ENCODE measurements at regions not wholly inside any gene's neighbourhood (a gene's known extent, or its start where the extent isn't known, plus 50 kb on each side); places are given as distances from the start of the nearest gene placed in this dataset.

DNA sequence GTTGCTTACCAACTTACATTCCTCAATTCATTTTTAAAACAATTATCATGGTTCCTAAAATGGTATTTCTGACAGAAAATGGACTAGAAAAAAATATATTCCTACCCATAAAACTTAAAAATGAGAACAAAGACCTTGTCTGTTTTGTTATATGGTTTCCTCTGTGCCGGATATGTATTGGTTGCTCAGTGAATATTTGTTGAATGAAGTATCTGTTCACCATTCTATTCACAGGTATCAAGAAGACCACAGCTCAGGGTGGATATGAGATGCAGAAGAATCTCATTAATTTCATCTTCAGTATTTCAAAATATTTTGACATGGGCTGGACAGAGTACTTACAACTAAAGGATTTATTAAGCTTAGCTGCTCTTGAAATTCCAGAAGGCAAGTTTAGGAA is 58.1 kb downstream of the TUSC7 start:
- no peaks in the 10 kb centered on the region for H3K27me3 ChIP-seq
- H3K27ac ChIP-seq, result no peak overlapping the region
- no peak for DNase-seq
- no peaks in the 10 kb centered on the region for H3K36me3 ChIP-seq
- H3K9me3 ChIP-seq (replicated peaks), result no peaks in the 10 kb centered on the region
- H3K4me1 ChIP-seq, result no peaks in the 10 kb centered on the region
- no peak overlapping the region for H3K4me3 ChIP-seq

DNA sequence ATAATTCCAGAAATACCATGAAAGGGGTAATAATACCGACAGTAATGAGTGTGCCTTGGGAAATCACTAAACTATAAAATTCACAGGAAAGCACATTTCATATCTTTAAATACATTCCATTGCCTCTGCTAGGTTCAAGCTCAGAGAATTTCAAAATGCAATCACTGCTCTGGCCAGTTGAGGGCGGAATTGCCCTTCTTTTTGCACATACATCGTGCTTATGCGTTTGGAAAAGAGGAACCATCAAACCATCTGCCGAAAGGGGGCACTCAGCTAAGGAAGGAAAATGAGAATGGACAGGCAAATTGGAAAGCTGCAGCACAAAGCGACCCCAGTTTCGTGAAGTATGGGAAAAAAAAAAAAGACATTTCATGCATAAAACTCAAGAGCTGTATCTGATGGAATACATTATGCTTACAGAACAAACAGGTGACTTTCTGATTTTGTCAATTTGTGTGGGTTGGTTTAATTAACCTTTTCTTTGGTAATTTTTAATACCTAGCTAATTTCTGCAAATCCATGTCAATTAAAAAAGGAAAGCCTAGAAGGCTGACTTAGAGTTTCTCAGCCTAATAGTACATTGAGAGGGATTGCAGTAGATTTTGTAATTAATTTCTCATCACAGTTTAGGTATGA is 61.4 kb downstream of the TUSC7 start:
- H3K36me3 ChIP-seq, result no peaks in the 10 kb centered on the region
- H3K4me3 ChIP-seq, result no peak overlapping the region
- peak; percentile 53 to 79 for DNase-seq
- H3K27ac ChIP-seq, result no peak overlapping the region
- H3K9me3 ChIP-seq (replicated peaks), result no peaks in the 10 kb centered on the region
- H3K27me3 ChIP-seq, result no peaks in the 10 kb centered on the region
- H3K4me1 ChIP-seq, result no peaks in the 10 kb centered on the region

DNA sequence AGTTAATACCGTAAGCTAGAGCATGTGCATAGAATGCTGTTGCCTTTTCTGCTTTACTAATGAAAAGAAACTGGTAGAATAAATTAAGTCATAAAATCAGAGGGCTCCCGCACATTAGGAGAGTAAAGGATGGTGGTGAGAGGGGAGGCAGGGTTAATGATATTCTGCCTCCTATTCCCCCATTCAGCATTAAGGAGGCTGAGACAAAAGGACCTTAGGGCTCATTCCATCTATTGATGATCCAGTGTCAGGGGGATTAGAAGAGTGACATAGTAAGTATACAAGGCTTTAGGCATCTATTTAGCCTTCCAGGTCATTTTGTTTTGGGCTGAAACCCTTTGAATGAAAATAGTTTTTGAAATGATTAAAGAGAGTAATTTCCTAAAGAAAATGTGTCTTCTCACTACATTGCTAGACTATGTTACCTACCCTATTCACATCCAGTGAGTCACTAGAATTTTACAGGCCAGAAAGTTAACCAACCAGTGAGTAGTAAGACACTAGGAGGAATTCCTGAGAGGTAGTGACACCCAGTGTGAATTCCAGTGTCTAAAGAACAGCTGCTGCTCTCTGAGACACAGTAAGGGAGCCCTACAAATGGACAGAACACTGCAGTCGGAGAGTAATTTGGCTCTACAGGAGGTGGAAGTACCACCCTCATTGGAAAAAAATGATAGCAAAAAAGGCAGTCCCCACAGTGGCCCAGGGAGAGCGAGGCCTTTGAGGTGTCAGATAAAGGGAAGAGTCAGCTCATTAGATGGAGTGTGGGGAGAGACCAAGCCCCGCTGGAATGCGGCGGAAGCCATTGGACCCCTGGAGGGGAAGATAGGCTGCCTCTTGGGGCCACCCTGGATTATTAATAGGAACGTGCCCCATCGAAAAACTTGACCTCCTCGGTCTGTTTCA is 67.6 kb downstream of the TUSC7 start:
- Histone ChIP-seq H3K9me3 (replicated peaks) (no peaks in the 10 kb centered on the region), H3K4me3 (no peak overlapping the region), H3K4me1 (no peaks in the 10 kb centered on the region), H3K27me3 (no peaks in the 10 kb centered on the region), H3K27ac (no peak overlapping the region), H3K36me3 (no peaks in the 10 kb centered on the region)
- peak in 1 of 2 experiments; percentile 9 for DNase-seq

DNA sequence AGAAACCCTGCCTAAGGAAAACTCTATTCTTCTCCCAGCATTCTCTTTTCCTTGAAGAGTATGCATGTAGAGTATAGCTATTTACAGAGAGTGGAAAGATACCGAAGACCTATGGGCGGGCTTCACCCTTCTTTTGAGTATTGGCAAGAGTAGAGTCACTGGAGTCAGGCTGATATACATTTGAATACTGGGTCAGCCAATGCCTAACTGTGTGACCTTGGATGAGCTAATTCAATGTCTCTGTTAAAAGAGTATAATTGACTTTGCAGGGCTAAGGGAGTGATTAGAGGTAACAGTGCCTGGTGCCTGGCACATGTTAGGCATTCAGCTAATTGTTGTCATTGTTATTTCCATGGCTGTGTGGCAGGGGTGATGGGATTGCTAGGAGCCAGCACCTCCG is 75.6 kb downstream of the TUSC7 start:
- H3K4me3 ChIP-seq, result no peak overlapping the region
- H3K4me1 ChIP-seq, result no peaks in the 10 kb centered on the region
- DNase-seq, result no peak
- H3K9me3 ChIP-seq (replicated peaks), result no peaks in the 10 kb centered on the region
- no peak overlapping the region for H3K27ac ChIP-seq
- H3K27me3 ChIP-seq, result no peaks in the 10 kb centered on the region; the same call in 1 of the 2 replicates
- no peaks in the 10 kb centered on the region for H3K36me3 ChIP-seq

DNA sequence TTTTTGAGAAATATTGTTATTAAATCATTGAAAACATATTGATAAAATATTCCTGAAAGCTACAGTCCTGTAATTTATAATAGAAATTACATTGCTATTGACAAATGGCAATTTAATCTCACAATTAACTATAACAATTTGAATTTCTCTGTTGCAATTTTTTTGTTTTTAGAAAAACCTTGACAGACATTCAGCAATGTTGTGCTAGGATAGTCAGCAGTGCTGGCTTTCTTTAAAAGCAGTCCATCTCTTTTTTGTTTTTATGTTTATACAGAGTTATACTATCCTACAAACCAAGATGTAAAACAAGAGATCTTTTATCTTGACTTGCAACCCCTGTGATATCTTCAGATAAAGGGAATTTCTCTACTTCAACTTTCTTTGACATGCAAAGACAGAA is 93.1 kb downstream of the TUSC7 start:
- DNase-seq, result no peak
- Histone ChIP-seq H3K27me3 (no peaks in the 10 kb centered on the region), H3K4me3 (no peak overlapping the region), H3K27ac (no peak overlapping the region), H3K36me3 (no peaks in the 10 kb centered on the region), H3K9me3 (replicated peaks) (no peaks in the 10 kb centered on the region), H3K4me1 (no peaks in the 10 kb centered on the region)

DNA sequence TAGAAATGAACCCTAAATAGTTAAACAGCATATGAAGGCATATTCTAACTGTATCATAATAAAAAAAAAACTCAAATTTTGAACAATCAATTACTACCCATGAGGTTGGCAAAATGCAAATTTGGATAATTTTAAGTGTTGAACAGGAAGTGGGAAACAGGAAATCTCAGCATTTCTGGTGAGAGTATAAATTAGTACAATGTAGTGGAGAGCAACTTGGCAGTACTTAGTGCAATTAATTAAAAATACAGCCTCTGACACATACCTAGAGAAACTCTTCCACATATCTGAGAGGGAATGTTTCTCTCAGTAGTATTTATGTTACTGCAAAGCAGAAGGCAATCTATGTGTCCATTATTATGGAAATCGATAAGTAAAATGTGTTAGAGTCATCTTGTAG is 96.8 kb downstream of the TUSC7 start:
- Histone ChIP-seq H3K4me3 (no peak overlapping the region), H3K9me3 (replicated peaks) (no peaks in the 10 kb centered on the region), H3K4me1 (no peaks in the 10 kb centered on the region), H3K27me3 (no peaks in the 10 kb centered on the region), H3K27ac (no peak overlapping the region), H3K36me3 (no peaks in the 10 kb centered on the region)
- no peak for DNase-seq

DNA sequence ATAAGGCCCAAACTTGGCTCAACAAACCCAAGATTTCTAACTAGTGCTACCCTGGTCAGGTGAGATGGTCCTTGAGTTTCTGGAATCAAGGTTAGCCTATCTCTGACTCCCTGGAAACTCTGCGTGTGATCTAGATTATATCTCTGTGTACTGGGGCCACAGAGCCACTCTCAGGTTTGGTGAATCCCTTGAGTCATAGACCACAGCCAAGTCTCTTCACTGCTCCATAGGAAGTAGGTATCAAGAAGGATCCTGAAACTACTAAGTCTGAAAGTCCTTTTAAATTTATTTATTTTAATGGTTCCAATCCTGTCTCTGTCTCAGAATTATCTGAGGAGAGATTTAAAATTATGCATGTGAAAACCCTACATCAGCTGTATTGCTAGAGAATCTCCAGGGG is 99.1 kb downstream of the TUSC7 start:
- H3K36me3 ChIP-seq, result no peaks in the 10 kb centered on the region

DNA sequence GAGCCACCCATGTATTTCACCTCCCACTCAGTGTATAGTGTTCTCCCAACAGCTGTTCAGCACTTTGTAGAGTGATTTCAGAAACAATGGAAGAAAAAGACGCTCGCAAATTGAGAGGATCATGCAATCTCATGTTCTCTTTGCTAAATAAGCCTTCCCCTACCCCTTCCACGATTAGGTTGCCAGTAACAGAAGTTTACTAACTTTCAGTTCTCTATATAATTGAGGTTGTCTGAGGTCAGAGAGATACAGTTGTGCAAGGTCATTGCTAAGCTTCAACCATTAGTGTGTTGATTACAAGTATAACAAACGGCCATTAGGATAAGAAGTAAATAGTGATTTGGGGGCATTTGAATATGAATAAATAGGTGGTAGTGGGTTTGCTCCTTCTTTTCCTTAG is 99.6 kb downstream of the TUSC7 start:
- no peaks in the 10 kb centered on the region for H3K36me3 ChIP-seq
- H3K27ac ChIP-seq, result no peak overlapping the region
- H3K4me1 ChIP-seq, result no peaks in the 10 kb centered on the region
- no peaks in the 10 kb centered on the region for H3K27me3 ChIP-seq
- no peak for DNase-seq
- H3K4me3 ChIP-seq, result no peak overlapping the region
- no peaks in the 10 kb centered on the region for H3K9me3 ChIP-seq (replicated peaks)

More for the DNA sequence above, 99.1 kb downstream of the TUSC7 start:
- Histone ChIP-seq H3K4me3 (no peak overlapping the region), H3K27me3 (no peaks in the 10 kb centered on the region), H3K9me3 (replicated peaks) (no peaks in the 10 kb centered on the region), H3K4me1 (no peaks in the 10 kb centered on the region), H3K27ac (no peak overlapping the region)
- DNase-seq, result no peak

DNA sequence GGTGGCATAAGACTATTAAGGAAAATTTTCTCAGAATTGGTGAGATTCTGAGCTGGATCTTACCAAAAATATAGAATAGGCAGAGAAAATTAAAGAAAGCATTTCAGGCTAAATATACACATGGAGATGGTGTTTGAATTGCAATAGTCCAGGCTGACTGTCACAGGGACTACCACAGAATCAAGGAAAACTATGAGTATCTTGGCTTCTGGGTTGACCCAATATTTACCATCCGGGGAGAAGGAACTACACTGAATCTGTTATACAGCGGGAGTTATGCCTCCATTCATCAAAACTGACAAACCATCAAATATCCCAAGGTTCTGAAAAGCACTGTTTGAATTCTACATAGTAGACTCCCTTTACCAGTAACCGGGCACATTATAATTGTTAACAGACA is 102.2 kb downstream of the TUSC7 start:
- Histone ChIP-seq H3K36me3 (no peaks in the 10 kb centered on the region), H3K9me3 (replicated peaks) (no peaks in the 10 kb centered on the region), H3K27me3 (no peaks in the 10 kb centered on the region), H3K27ac (no peak overlapping the region), H3K4me1 (no peaks in the 10 kb centered on the region), H3K4me3 (no peak overlapping the region)
- no peak for DNase-seq

DNA sequence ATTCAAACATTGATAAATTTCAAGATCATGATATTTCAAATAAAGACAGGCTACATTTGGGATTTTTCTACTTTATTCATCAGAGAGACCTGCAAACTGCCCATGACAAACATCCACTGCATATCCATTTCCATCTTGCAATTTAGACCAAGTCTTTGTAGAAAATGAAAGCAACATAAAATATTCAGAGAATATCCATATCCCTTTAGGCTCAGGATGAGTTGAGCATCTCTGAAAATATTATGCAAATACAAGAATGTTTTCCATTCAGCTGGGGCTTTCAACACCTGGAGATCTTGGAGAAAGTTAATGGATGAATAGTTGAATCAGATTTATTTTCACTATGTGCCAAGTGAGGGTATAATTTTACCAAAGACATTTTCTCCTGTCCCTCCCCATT is 103.4 kb downstream of the TUSC7 start:
- DNase-seq, result no peak
- H3K4me1 ChIP-seq, result no peaks in the 10 kb centered on the region
- no peak overlapping the region for H3K27ac ChIP-seq
- no peaks in the 10 kb centered on the region for H3K36me3 ChIP-seq
- no peak overlapping the region for H3K4me3 ChIP-seq
- no peaks in the 10 kb centered on the region for H3K9me3 ChIP-seq (replicated peaks)
- no peaks in the 10 kb centered on the region for H3K27me3 ChIP-seq

DNA sequence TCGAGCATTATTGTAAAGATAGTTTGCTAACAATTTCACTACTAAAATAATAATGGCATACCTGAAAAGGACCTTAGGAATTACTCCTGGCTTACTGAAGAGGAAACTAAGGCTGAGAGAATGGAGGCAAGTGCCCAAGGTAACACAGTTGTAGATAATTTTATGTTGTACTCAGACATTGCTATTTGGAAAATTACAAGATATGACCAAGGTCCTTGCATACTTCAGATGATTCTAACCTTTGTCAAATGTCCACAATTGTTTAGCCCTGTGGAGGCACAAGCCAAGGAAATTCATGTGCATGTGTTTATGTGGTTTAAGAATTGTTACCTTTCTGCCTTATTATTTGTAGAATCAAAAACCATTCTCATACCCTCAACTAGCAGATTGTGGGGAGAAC is 105.7 kb downstream of the TUSC7 start:
- Histone ChIP-seq H3K4me3 (no peak overlapping the region), H3K9me3 (replicated peaks) (no peaks in the 10 kb centered on the region), H3K27me3 (no peaks in the 10 kb centered on the region), H3K4me1 (no peaks in the 10 kb centered on the region), H3K27ac (no peak overlapping the region), H3K36me3 (no peaks in the 10 kb centered on the region)
- no peak for DNase-seq

DNA sequence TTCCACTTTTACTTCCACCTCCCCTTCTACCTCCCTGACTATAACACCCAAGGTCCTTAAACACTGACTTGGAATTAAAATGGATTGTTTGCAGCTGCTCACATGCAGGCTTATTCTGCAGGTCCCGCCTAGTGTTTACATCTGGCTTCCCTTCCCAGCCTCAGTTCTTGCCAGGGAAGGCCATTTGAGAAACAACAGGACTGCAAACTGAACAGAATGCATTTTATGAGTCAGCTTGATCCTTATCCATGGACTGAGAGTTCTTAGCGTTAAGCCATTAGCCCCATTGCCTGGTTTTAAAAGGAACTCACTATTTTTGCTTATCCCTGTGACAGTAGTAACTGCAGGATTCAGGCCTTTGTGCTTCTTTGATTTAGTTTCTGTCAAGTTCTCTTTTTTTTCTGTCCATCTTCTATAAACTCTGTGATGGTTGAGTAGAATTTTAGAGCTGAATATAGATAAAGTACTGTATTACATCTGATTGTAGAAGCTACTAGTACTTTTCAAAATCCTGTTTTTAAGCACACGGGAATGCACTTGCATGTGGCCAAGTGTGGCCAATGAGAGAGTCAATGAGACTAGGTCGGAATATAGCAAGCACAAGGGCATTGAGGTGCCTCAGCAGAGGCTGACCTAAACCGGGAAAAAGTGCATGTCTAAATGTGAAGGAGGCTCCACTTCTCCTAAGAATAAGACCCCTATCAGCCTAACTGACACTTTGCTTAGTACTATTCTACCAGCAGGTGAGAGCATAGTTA is 106.4 kb downstream of the TUSC7 start:
- no peaks in the 10 kb centered on the region for H3K27me3 ChIP-seq
- H3K36me3 ChIP-seq, result no peaks in the 10 kb centered on the region
- H3K4me3 ChIP-seq, result no peak overlapping the region
- no peaks in the 10 kb centered on the region for H3K9me3 ChIP-seq (replicated peaks)
- H3K27ac ChIP-seq, result no peak overlapping the region
- no peaks in the 10 kb centered on the region for H3K4me1 ChIP-seq
- DNase-seq, result no peak

DNA sequence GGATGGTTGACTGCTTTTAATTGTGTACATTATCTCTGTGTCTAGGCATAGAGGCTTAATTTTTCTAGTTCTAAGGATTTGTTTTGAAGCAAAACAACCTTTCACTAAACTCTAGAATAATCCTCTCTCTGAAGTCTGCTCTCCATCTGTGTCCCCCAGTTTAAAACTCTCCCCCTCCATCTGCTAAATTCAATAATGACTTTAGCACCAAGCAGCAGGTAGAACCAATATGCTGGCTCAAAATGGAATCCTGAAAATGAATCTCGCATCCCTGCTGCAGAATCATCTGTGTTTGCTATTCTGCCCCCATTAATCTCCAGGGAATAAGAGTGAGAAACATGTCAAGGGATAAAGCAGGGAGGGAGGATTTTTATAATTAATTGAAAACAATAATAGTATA is 111.8 kb downstream of the TUSC7 start:
- Histone ChIP-seq H3K4me3 (no peak overlapping the region), H3K9me3 (replicated peaks) (no peaks in the 10 kb centered on the region), H3K36me3 (no peaks in the 10 kb centered on the region), H3K4me1 (no peaks in the 10 kb centered on the region), H3K27me3 (no peaks in the 10 kb centered on the region), H3K27ac (no peak overlapping the region)
- no peak for DNase-seq

DNA sequence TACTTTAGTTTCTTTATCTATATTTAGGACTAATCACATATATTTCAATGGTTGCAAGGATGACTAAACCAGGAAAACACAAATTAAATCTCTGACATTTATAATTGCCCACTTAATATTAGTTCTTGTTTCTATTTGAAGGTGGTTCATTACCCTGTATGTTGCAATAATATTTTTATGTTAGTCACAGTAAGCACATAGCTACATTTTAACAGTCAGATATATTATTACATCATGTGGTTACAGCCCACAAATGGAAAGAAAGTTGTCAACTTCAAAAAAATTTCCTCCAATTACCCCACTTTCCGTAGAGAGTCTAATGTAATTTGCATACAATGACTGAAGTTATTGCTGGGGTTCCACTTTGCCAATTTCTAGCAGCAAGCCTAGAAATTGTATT is 114.6 kb downstream of the TUSC7 start:
- H3K9me3 ChIP-seq (replicated peaks), result no peaks in the 10 kb centered on the region
- no peak overlapping the region for H3K4me3 ChIP-seq
- H3K27me3 ChIP-seq, result no peaks in the 10 kb centered on the region
- DNase-seq, result no peak
- H3K27ac ChIP-seq, result no peak overlapping the region
- H3K36me3 ChIP-seq, result no peaks in the 10 kb centered on the region
- H3K4me1 ChIP-seq, result no peaks in the 10 kb centered on the region

DNA sequence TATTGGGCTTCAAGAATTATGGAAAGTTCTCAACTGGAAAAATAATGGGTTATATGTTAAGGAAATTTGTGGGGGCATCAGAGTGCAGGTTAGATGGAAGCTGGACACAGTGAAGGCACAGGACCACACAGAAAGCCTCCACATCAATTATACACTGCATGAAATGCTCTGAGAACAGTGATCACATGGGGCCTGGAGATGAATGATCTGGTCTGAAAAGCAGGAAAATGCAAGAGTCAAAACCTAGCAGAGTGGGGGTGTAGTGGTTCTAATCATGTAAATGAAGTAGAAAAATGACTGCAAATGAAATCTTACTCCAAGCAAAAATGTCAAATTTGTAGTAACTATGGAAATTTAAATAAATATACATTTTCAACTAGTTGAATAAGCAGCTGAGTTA is 123.6 kb downstream of the TUSC7 start:
- H3K4me1 ChIP-seq, result no peaks in the 10 kb centered on the region
- H3K4me3 ChIP-seq, result no peak overlapping the region

More for the DNA sequence above, 123.6 kb downstream of the TUSC7 start:
- no peak for DNase-seq
- Histone ChIP-seq H3K27ac (no peak overlapping the region), H3K36me3 (no peaks in the 10 kb centered on the region), H3K27me3 (no peaks in the 10 kb centered on the region), H3K9me3 (replicated peaks) (no peaks in the 10 kb centered on the region)
